Fibroblast of skin of right quadriceps (primary cell): ENCODE measurements at regions not wholly inside any gene's neighbourhood (a gene's known extent, or its start where the extent isn't known, plus 50 kb on each side); places are given as distances from the start of the nearest gene placed in this dataset.
"Not testable (repeated sequence)": the region's sequence is repeated elsewhere in the genome, so short reads cannot be mapped to it uniquely, and the experiment has no call there.

ENCODE experiments used
- DNase-seq: peaks from one replicate; pipeline ENCODE4 v3.0.0-alpha.2; 2013

DNA sequence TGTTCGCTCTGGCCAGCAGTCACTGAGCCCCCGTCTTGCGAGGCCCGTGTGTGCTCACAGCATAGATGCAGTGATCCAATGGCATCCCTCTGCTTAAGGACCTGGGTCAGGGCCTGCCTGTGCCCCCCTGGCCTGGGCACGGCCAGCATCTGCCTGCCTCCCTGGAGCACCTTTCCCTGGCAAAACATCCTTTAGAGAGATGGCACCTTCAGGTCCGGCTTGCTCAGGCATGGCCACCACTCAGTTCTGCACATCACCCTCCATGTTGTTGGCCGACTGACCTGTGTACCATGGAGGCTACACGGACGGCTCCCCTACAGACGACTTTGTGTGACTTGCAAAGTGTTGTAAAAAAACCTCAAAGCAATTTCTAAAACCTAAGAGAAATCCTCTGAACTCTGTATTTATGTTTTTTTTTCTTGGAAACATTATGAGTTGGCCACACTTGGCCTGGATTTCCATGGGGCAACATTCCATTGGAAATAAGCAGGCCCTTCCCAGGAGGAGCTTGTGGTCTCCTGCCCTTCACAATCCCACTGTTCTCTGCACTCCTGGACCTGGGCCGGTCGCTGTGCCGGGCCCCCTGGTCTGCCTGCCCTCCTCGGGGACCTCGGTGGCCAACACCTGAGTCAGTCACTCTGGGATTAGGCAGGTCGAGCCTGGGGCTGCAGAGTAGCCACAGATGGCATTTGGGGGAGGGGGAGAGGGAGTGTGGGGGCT lies 592.4 kb downstream of the TBC1D22A start:
- DNase-seq: no peak

DNA sequence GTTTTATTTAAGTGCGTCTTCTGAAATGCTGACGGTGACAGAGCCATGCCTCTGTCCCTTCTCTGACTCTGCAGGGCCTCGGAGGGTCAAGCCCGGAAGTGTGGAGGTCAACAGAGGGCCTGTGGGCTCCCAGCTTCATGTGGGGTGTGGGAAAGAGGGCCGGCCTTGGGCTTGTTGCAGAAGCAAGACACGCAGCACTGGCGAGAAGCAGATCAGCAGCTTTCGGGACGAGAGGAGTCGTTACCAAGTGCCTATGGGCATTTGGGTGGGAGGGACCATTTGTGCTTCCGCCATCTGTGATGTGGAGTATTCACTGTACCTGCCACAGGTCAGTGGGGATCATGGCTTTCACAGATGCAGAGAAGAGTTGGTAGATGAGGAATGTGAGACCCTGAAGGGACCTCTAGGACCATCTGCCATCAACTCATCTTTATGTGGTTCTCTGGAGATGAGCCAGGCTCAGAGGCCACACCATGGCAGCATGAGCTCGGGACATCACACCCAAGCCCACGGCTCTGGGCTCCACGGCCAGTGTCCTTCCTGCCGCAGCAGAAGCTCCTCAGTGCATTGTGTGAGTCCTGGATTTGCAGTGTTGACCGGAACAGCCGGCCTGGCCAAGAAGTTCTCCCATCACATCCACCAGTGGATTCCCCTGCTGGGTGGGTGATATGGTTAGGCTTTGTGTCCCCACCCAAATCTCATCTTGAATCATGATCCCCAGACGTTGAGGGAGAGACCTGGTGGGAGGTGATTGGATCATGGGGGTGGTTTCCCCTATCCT lies 590.7 kb downstream of the TBC1D22A start:
- DNase-seq: no peak

GRCh38 chr22:47351836-47352579 lies 589.6 kb downstream of the TBC1D22A start:
- no peak for DNase-seq

- not testable (repeated sequence) for DNase-seq
These were observed 583.8 kb downstream of the TBC1D22A start for GRCh38 chr22:47346287-47346686.

- no peak for DNase-seq
These were observed 582.6 kb downstream of the TBC1D22A start for GRCh38 chr22:47345025-47345424.

DNA sequence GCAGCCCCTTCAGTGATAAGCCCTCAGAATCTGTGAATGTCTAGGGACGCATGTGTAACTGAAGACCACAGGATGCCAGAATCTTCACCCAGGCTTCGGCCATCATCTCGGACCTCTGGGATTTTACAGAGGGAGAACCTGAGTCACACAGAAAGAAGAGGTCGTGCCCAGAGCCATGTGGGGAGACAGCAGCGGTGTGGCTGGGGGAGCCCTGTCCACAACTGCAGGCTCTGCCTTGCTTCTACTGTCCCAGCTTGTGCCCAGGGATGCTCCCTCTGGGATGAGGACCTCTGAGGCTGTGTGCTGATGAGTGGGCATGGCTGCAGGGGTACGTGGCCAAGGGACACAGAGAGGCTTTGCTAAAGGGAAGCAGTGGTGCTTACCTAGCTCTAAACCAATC lies 582.0 kb downstream of the TBC1D22A start:
- no peak for DNase-seq

- no peak for DNase-seq
These were observed 581.2 kb downstream of the TBC1D22A start for GRCh38 chr22:47343611-47344010.

GRCh38 chr22:47342446-47342845 lies 580.0 kb downstream of the TBC1D22A start:
- no peak for DNase-seq

DNA sequence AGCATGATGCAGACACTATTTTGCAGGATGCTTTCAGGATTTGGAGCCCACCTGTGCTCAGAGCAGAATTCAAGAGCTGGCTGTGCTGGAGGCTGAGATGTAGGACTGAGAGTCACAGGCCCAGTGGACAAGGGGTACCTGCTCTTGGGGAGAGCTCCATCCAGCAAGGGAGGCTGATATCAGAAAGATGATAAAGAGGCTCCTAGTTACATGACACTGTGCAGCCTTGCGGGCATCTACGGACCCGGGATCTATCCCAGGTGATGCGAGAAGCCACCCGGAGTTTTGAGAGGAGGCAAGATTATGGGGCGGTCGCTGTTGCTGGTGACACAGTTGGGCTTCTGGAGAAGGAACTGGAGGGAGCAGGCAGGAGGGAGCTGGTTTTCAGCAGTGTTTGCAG lies 579.0 kb downstream of the TBC1D22A start:
- no peak for DNase-seq

GRCh38 chr22:47340851-47341436 lies 578.5 kb downstream of the TBC1D22A start:
- DNase-seq: no peak

GRCh38 chr22:47337161-47337621 lies 574.7 kb downstream of the TBC1D22A start:
- peak; percentile 73 for DNase-seq

DNA sequence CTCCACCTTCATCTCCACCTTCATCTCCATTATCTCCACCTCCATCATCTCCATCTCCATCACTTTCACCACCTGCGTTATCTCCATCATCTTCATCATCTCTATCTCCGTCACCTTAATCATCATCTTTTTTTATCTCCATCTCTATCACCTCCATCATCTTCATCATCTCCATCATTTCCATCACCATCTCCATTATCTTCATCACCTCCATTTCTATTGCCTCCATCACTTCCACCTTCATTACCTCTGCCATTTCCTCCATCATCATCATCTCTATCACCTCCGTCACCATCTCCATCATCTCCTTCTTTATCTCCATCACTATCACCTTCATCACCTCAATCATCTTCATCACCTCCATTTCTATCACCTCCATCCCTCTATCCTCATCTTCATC lies 573.5 kb downstream of the TBC1D22A start:
- no peak for DNase-seq

DNA sequence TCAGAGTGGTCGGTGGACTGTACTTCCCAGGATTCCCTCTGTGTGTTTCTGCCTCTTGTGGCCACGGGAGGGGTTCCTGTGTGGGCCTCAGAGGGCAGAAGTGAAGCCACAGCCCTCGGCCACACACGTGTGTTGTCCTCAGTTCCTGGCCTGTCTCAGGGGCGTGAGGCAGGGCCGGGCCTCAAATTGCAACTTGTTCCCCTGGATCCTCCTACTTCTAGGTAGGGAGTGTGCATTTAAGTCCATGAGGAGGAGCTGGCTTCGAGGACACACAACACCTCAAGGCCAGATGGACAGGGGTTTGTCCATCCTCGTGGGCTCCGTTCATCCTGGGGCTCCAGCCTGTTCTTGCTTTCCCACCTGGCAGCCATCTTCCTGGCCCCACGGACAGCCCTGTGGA lies 573.0 kb downstream of the TBC1D22A start:
- no peak for DNase-seq

DNA sequence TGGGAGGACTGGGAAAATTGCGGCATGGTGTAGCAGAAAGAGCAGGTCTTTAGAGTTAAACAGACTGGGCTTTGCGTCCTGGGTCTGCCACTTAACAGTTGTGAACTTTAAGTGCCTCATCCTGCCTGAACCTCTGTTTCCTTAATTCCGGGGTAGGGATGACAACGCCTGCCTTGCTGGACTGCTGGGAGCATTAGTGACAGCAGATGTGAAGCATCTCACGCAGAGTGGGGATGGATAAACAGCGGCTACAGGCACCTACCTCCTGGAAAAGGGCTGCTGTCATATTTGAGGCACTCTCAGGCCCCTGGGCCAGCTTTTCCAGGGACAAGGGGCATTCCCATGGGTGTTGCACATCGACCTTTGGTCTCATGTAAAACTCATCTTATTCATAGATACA lies 572.2 kb downstream of the TBC1D22A start:
- no peak for DNase-seq

DNA sequence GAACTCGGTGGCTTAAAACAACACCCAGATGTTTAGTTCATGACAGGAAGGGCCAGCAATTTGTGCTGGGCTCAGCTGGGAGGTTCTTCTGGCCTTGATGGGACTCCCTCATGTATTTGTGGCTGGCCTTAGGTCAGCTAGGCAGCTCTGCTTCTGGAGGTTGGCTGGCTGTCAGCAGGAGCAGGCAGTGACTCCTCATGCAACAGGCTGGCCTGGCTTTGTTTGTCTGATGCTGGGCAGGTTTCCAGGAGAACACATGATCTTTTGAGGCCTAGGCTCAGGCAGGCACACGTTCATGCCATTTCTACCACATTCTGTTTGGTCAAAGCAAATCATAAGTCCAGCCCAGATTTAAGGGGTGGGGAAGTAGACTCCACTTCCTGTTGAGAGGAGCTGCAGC lies 571.2 kb downstream of the TBC1D22A start:
- DNase-seq: peak; percentile 62

DNA sequence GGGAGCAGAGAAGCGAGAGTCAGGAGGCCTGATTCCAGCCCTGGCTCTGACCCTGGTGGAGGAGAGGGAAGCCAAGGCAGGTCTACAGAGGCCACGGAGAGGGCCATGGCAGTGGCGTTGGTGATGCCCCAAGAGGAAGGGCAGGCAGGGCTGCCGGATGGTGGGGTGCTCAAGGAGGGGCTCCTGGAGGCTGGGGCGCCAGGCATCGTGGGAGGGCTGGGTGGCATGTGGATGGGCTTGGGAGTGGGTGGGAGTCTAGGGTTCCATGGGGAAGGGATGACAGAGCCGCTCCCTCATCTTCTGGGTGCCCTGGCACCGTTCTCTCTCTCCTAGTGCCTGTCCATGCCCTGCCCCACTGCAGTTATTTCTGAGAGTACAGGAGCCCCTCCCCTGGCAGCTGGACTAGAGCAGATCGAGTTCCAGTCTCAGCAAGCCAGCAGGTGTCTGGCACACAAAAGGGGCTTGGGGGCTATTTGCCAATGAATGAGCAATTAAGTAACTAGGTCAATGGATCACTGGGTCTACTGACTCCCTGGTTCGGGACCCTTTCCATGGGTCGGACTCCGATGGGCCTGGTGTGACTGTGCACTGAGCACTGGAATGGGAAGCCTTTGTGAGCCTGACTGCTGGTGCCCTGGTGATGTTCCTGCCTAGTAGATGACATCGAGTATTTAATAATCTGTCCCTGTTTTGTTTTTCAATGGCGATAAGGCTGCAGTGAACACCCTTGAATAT lies 570.0 kb downstream of the TBC1D22A start:
- no peak for DNase-seq

DNA sequence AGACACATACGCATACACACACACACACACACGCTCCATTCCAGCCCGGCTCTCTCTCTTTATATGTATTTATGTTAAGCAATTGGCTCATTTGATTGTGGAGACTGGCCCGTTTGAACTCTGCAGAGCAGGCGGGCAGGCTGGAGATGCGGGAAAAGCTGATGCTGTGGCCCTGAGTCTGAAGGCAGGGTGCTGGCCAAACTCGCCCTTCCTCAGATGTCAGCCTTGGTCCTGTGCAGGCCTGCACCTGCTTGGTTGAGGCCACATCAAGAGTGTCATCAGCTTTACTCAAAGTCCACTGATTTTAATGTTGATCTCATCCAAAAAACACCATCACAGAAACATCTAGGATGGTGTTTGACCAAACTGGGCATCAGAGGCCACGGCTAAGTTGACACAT lies 569.3 kb downstream of the TBC1D22A start:
- no peak for DNase-seq

GRCh38 chr22:47329727-47330650 lies 567.5 kb downstream of the TBC1D22A start:
- no peak for DNase-seq

DNA sequence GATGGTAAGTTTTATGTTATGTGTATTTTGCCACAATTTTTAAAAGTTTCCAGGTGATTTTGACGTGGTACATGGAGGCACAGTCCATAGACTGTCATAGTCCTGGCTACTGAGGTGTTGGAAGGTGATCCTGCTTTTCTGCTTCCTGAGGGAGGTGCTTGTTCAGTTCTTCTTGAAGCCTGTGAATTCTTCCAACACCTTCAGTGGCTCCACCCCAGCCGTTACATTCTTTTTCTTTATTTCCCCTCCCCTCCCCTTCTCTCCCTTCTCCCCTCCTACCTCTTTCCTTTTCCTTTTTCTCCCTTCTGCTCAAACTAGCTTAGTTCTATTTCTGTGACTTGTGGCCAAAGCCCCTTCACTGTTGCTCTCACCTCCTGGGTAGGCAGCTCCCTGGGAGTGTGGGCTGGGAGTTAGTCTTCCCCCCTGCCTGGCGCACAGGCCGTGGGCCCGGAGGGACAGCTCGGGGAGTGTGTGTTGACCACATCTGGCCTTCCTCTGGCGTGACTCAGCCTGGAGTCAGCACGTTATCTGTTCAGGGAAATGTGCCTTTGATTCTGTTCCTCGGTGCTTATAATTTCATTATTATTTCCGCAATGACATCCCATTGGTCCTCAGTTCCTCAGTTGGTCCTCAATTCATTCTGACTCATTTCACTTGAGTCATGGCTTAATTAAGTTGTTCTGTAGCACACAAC lies 566.2 kb downstream of the TBC1D22A start:
- peak; percentile 94 for DNase-seq

DNA sequence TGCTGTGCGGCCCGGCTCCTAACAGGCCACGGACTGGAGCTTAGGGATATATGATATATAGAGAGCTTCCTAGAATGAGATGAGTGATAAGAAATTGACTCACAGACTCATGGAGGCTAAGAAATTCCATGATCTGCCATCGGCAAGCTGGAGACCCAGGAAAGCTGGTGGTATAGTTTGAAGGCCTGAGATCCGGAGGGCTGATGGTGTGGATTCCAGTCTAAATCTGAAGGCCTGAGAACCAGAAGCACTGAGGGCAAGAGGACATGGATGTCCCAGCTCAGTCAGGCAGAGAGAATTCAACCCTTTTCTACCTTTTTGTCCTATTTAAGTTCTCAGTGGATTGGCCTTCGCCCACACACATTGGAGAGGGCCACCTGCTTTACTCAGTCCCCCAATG lies 564.8 kb downstream of the TBC1D22A start:
- no peak for DNase-seq

DNA sequence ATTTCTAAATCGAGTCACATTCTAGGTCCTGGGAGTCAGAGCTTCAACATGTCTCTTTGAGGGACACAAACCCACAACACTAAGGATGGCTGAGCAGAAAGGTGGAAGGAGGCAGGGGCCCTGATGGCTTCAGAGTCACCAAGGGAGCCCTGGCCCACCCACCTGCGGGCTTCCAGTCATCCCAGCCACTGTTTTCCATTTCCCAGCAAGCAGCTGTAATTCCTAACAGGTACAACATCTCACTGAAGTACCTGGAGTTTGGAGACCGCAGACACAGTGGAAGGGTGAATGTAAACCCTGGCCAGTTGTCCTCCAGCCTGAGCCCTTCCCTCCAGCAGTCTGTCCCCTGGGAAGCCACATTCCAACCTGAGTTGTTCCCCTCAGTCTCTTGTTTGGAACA lies 562.8 kb downstream of the TBC1D22A start:
- no peak for DNase-seq
